H1 (cell line): ENCODE measurements at regions not wholly inside any gene's neighbourhood (a gene's known extent, or its start where the extent isn't known, plus 50 kb on each side); places are given as distances from the start of the nearest gene placed in this dataset.

Experiments
- CTCF ChIA-PET: fragments of 300-600 bp; sonication (Branson Sonifier 250); formaldehyde crosslinking; loops from one replicate; lab custom pipeline; 2021; ENCODE audit not compliant: partially characterized antibody; lab: Charles Lee
- POLR2A ChIA-PET: fragments of 300-600 bp; sonication (Branson Sonifier 250); formaldehyde crosslinking; loops from one replicate; lab custom pipeline; 2021; ENCODE audit warnings: inconsistent platforms; ENCODE audit not compliant: partially characterized antibody; lab: Charles Lee
- DNase-seq, 2 experiments: peaks; one replicate each; pipeline versions ENCODE4 v3.0.0 to v3.0.0-alpha.2; 2010 to 2022; ENCODE audit warnings: low spot score in 2 of 2, low read depth in 1 of 2, mixed read lengths in 1 of 2
- FAIRE-seq: peaks from 2 replicates; lab custom pipeline; 2011; peaks lifted over from hg19 to GRCh38; lab: Jason Lieb, UNC
- H2AFZ ChIP-seq: 2 replicates; pipeline ENCODE4 v1.8.1; 2012; ENCODE audit warnings: low read length, inconsistent platforms
- H2AK5ac ChIP-seq: 2 replicates; pipeline ENCODE4 v1.6.1; 2013; ENCODE audit warnings: low read depth, low read length
- H2BK120ac ChIP-seq: replicated peaks from 2 replicates; pipeline ENCODE3; 2013; ENCODE audit warnings: low read depth, low read length, inconsistent platforms
- H2BK12ac ChIP-seq: 2 replicates; pipeline ENCODE4 v1.6.1; 2013; ENCODE audit warnings: low read depth, low read length
- H2BK15ac ChIP-seq: 2 replicates; pipeline ENCODE4 v1.6.1; 2013; ENCODE audit warnings: low read length
- H2BK20ac ChIP-seq: 2 replicates; pipeline ENCODE4 v1.6.1; 2013; ENCODE audit warnings: low read length
- H2BK5ac ChIP-seq: 2 replicates; pipeline ENCODE4 v1.6.1; 2013; ENCODE audit warnings: low read depth, low read length
- H3K14ac ChIP-seq: 2 replicates; pipeline ENCODE4 v1.6.1; 2013; ENCODE audit warnings: inconsistent platforms; ENCODE audit not compliant: insufficient read length
- H3K18ac ChIP-seq: 2 replicates; pipeline ENCODE4 v1.6.1; 2013; ENCODE audit warnings: low read length; ENCODE audit errors: extremely low read depth
- H3K23ac ChIP-seq: 2 replicates; pipeline ENCODE4 v1.6.1; 2013; ENCODE audit warnings: inconsistent platforms; ENCODE audit not compliant: insufficient read length
- H3K23me2 ChIP-seq: 2 replicates; pipeline ENCODE4 v1.6.1; 2013; ENCODE audit warnings: low read depth, low read length
- H3K27ac ChIP-seq: 2 replicates; pipeline ENCODE4 v1.6.1; 2011; ENCODE audit warnings: low read depth, low read length, inconsistent platforms
- H3K27me3 ChIP-seq, 4 experiments: replicated peaks in 1 of 4; 1 replicate in 1 of 4; 2 replicates in 3 of 4; pipeline versions ENCODE4 v1.6.1 to v1.8.1; 2011 to 2013; ENCODE audit warnings: low read length in 3 of 4, mild to moderate bottlenecking in 3 of 4, inconsistent platforms in 2 of 4, mixed read lengths in 2 of 4, moderate library complexity in 1 of 4; ENCODE audit not compliant: control insufficient read depth in 3 of 4, insufficient read depth in 3 of 4; ENCODE audit errors: extremely low read depth in 1 of 4
- H3K36me3 ChIP-seq, 4 experiments: 2 replicates each; pipeline versions ENCODE4 v1.6.1 to v1.8.1; 2011 to 2013; ENCODE audit warnings: mild to moderate bottlenecking in 4 of 4, low read length in 3 of 4, moderate library complexity in 2 of 4, control low read depth in 1 of 4, inconsistent platforms in 1 of 4; ENCODE audit not compliant: insufficient read depth in 4 of 4, control insufficient read depth in 2 of 4
- H3K4ac ChIP-seq: replicated peaks from 2 replicates; pipeline ENCODE3; 2013; ENCODE audit warnings: low read length, low read depth, mixed read lengths, inconsistent platforms; ENCODE audit not compliant: insufficient read length
- H3K4me1 ChIP-seq, 4 experiments: replicated peaks in 1 of 4; 1 replicate in 1 of 4; 2 replicates in 3 of 4; pipeline versions ENCODE4 v1.6.1 to v1.8.1; 2011 to 2013; ENCODE audit warnings: low read length in 3 of 4, inconsistent platforms in 2 of 4, mixed read lengths in 1 of 4; ENCODE audit not compliant: insufficient read depth in 4 of 4, control insufficient read depth in 3 of 4
- H3K4me2 ChIP-seq, 2 experiments: 2 replicates each; pipeline versions ENCODE4 v1.6.1 to v1.8.1; 2011 to 2013; ENCODE audit warnings: low read depth in 2 of 2, low read length in 2 of 2, control low read depth in 1 of 2, inconsistent platforms in 1 of 2, mild to moderate bottlenecking in 1 of 2; ENCODE audit not compliant: insufficient read depth in 1 of 2
- H3K4me3 ChIP-seq, 4 experiments: fragments of 200-600, 300-600 bp in 1 of 4; sonication (generic), shearing (Covaris generic), sonication (Bioruptor Twin) in 1 of 4; 2 replicates each; pipeline versions ENCODE4 v1.5.1 to v1.8.1; 2011 to 2016; ENCODE audit warnings: low read length in 4 of 4, low read depth in 3 of 4, control low read depth in 2 of 4, inconsistent platforms in 2 of 4, mild to moderate bottlenecking in 2 of 4, mixed read lengths in 1 of 4, moderate library complexity in 1 of 4; ENCODE audit not compliant: insufficient read depth in 2 of 4; ENCODE audit errors: extremely low read depth in 1 of 4
- H3K56ac ChIP-seq: replicated peaks from 2 replicates; pipeline ENCODE3; 2013; ENCODE audit warnings: low read depth, mild to moderate bottlenecking, mixed read lengths, low read length, inconsistent platforms; ENCODE audit not compliant: insufficient read length
- H3K79me1 ChIP-seq: 2 replicates; pipeline ENCODE4 v1.6.1; 2013; ENCODE audit warnings: low read depth, low read length, control low read depth
- H3K79me2 ChIP-seq, 2 experiments: 2 replicates each; pipeline versions ENCODE4 v1.6.1 to v1.8.1; 2012 to 2013; ENCODE audit warnings: low read length in 2 of 2, mild to moderate bottlenecking in 2 of 2, inconsistent platforms in 1 of 2; ENCODE audit not compliant: insufficient read depth in 2 of 2, control insufficient read depth in 1 of 2
- H3K9ac ChIP-seq, 4 experiments: replicated peaks in 1 of 4; 1 replicate in 1 of 4; 2 replicates in 3 of 4; pipeline versions ENCODE4 v1.6.1 to v1.8.1; 2011 to 2013; ENCODE audit warnings: low read depth in 3 of 4, low read length in 3 of 4, control low read depth in 2 of 4, mild to moderate bottlenecking in 2 of 4, moderate library complexity in 2 of 4, inconsistent platforms in 1 of 4; ENCODE audit errors: extremely low read depth in 1 of 4
- H3K9me3 ChIP-seq, 2 experiments: 2 replicates each; pipeline versions ENCODE4 v1.6.1 to v1.8.1; 2012 to 2013; ENCODE audit warnings: mild to moderate bottlenecking in 2 of 2, moderate library complexity in 2 of 2, control low read depth in 1 of 2, inconsistent platforms in 1 of 2, low read depth in 1 of 2, low read length in 1 of 2, mixed read lengths in 1 of 2; ENCODE audit not compliant: insufficient read depth in 2 of 2
- H4K20me1 ChIP-seq, 2 experiments: replicated peaks in 1 of 2; 2 replicates each; pipeline versions ENCODE3 to v1.8.1; 2011 to 2013; ENCODE audit warnings: inconsistent platforms in 2 of 2, low read length in 2 of 2, mild to moderate bottlenecking in 1 of 2; ENCODE audit not compliant: insufficient read depth in 2 of 2, control insufficient read depth in 1 of 2
- H4K5ac ChIP-seq: 2 replicates; pipeline ENCODE4 v1.6.1; 2013; ENCODE audit warnings: low read length, low read depth, mixed read lengths, inconsistent platforms; ENCODE audit not compliant: insufficient read length
- H4K8ac ChIP-seq: 2 replicates; pipeline ENCODE4 v1.8.0; 2013; ENCODE audit warnings: mild to moderate bottlenecking, moderate library complexity, low read length, inconsistent platforms; ENCODE audit not compliant: insufficient read depth; ENCODE audit errors: extremely low read depth
- H4K91ac ChIP-seq: replicated peaks from 2 replicates; pipeline ENCODE3; 2013; ENCODE audit warnings: low read length, mixed read lengths, inconsistent platforms; ENCODE audit not compliant: insufficient read length
- HDAC2 ChIP-seq, 2 experiments: fragments of 300-600 bp in 1 of 2; sonication (generic) in 1 of 2; IDR thresholded peaks; 2 replicates each; pipeline ENCODE4 v1.6.1; 2011 to 2012; ENCODE audit warnings: low read depth in 2 of 2, low read length in 2 of 2, mild to moderate bottlenecking in 2 of 2, moderate library complexity in 2 of 2, borderline replicate concordance in 1 of 2, inconsistent platforms in 1 of 2
- JUND ChIP-seq: IDR thresholded peaks from 2 replicates; pipeline ENCODE4 v1.6.1; 2011; ENCODE audit warnings: mild to moderate bottlenecking, improper control_type of control experiment, low read length
- KDM4A ChIP-seq: IDR thresholded peaks from one replicate; pipeline ENCODE4 v1.7.1; 2012; ENCODE audit warnings: low read depth, mild to moderate bottlenecking, moderate library complexity, low read length, inconsistent platforms; ENCODE audit not compliant: severe bottlenecking
- TCF12 ChIP-seq: IDR thresholded peaks from 2 replicates; pipeline ENCODE4 v1.6.1; 2011; ENCODE audit warnings: low read depth, mild to moderate bottlenecking, low read length
- WGBS, 2 experiments: shearing (Covaris generic) in 1 of 2; methylation state at CpG; one replicate each; pipeline versions ENCODE4 v1.1.6 to v1.1.7; 2013 to 2015; ENCODE audit warnings: low lambda C conversion rate in 2 of 2, mixed read lengths in 2 of 2, inconsistent platforms in 1 of 2, low coverage in 1 of 2, missing lambda C conversion rate in 1 of 2; ENCODE audit not compliant: insufficient replicate concordance in 2 of 2, insufficient coverage in 1 of 2, insufficient read length in 1 of 2; ENCODE audit errors: extremely low coverage in 1 of 2, missing lambda C conversion rate in 1 of 2; 5-methylcytosine and 5-hydroxymethylcytosine counted together

- no peak for TF ChIP-seq KDM4A
- no peak for TF ChIP-seq HDAC2 (IDR thresholded peaks at IDR 0.05; ENCODE audit: borderline replicate concordance in 1 of 2, low read depth in 2 of 2, low read length in 2 of 2)
- no peak for TF ChIP-seq JUND
- no peak for TF ChIP-seq TCF12
- DNase-seq (no peak), FAIRE-seq (no peak)
- H3K27me3 ChIP-seq, result no peaks in the 10 kb centered on the region
- no peaks in the 10 kb centered on the region for H3K9me3 ChIP-seq
- H4K8ac ChIP-seq, result no peak overlapping the region
- no peak overlapping the region for H2AFZ ChIP-seq
- no peak overlapping the region for H2BK12ac ChIP-seq
- H2AK5ac ChIP-seq, result no peak overlapping the region
- H2BK15ac ChIP-seq, result no peak overlapping the region
- H4K5ac ChIP-seq, result no peak overlapping the region
- no peaks in the 10 kb centered on the region for H3K36me3 ChIP-seq
- no peak overlapping the region for H4K91ac ChIP-seq
- H3K4ac ChIP-seq, result no peak overlapping the region
- no peak overlapping the region for H2BK20ac ChIP-seq
- no peak overlapping the region for H3K56ac ChIP-seq
- no peak overlapping the region for H2BK5ac ChIP-seq
- ChIA-PET CTCF (no interaction called here), POLR2A (no interaction called here)
- H3K27ac ChIP-seq, result no peak overlapping the region
- no peak overlapping the region for H2BK120ac ChIP-seq
- H3K4me3 ChIP-seq, result no peak overlapping the region
- no peaks in the 10 kb centered on the region for H3K23me2 ChIP-seq
- no peaks in the 10 kb centered on the region for H3K79me1 ChIP-seq
- H3K4me1 ChIP-seq, result no peaks in the 10 kb centered on the region
- H3K23ac ChIP-seq, result no peak overlapping the region
- no peaks in the 10 kb centered on the region for H4K20me1 ChIP-seq
- H3K9ac ChIP-seq, result no peak overlapping the region
- no peaks in the 10 kb centered on the region for H3K79me2 ChIP-seq
- H3K4me2 ChIP-seq, result no peak overlapping the region
- 82% methylated on average over 4 of the region's 4 CpGs; no CpG with 5 or more reads in 1 of the 2 experiments for WGBS, 2 experiments
- H3K18ac ChIP-seq, result no peak overlapping the region
- no peak overlapping the region for H3K14ac ChIP-seq
These were observed 241.4 kb upstream of the CNKSR2 start for GRCh38 chrX:21132686-21133393.
